ENCODE measurements at regions not wholly inside any gene's neighbourhood (a gene's known extent, or its start where the extent isn't known, plus 50 kb on each side); places are given as distances from the start of the nearest gene placed in this dataset.

DNA sequence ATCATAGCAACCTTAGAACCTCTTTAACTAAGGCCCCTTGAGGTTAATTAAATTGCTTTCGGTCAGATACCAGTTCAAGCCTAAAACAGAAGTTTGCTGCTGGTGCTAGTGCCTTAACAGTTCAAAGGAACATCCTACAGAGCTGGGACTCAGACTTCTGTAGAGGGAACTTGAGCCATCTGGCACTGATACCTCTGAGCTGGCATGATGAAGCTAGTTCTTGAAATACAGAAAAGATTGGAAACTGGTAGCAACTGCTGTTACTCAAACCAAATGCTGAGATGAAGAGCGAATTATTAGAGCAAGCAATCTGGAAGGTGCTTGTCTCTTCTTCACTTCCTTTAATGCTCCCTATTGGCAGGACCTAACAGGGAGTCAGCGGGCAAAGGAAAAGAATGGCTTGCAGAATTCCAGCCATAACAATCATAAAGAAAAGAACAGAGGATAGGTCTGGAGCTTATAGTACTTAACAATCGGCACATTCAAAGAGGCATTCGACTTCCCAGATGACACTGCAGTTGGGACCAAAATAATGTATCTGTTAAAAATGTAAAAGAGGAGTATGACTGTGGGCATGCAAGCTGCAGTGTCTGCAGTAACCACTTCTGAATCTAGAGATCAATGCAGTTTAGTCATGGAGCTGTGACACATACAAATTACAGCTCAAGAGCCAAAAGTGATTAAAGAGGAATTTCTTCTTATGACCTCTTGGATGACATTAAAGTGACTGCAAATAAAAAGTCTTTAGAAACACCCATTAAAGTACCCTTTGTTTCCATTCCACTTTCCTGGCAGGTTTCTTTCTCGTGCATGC, 298.9 kb downstream of the PDGFC start:
- TF ChIP-seq FOXM1 (IDR thresholded peaks at IDR 0.05; ENCODE audit: borderline replicate concordance, low read depth) (no peak), RAD21 (IDR thresholded peaks at IDR 0.05; ENCODE audit: low read depth) (no peak), EP300 (IDR thresholded peaks at IDR 0.05; ENCODE audit: borderline replicate concordance) (no peak), EGR1 (IDR thresholded peaks at IDR 0.05) (no peak), NFIC (IDR thresholded peaks at IDR 0.05) (no peak), TCF12 (IDR thresholded peaks at IDR 0.05; ENCODE audit: low read depth) (no peak), CEBPB (IDR thresholded peaks at IDR 0.05) (no peak), YY1 (IDR thresholded peaks at IDR 0.05; ENCODE audit: low read depth) (no peak), CREB1 (IDR thresholded peaks at IDR 0.05; ENCODE audit: low read depth) (no peak), TAF1 (IDR thresholded peaks at IDR 0.05; ENCODE audit: low read depth) (no peak), TEAD4 (IDR thresholded peaks at IDR 0.05) (no peak), ZBTB7A (IDR thresholded peaks at IDR 0.05; ENCODE audit: low read depth) (no peak)
- TF ChIP-seq, protein P1, sequence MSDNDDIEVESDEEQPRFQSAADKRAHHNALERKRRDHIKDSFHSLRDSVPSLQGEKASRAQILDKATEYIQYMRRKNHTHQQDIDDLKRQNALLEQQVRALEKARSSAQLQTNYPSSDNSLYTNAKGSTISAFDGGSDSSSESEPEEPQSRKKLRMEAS (IDR thresholded peaks at IDR 0.05): no peak
- TF ChIP-seq, protein P2, sequence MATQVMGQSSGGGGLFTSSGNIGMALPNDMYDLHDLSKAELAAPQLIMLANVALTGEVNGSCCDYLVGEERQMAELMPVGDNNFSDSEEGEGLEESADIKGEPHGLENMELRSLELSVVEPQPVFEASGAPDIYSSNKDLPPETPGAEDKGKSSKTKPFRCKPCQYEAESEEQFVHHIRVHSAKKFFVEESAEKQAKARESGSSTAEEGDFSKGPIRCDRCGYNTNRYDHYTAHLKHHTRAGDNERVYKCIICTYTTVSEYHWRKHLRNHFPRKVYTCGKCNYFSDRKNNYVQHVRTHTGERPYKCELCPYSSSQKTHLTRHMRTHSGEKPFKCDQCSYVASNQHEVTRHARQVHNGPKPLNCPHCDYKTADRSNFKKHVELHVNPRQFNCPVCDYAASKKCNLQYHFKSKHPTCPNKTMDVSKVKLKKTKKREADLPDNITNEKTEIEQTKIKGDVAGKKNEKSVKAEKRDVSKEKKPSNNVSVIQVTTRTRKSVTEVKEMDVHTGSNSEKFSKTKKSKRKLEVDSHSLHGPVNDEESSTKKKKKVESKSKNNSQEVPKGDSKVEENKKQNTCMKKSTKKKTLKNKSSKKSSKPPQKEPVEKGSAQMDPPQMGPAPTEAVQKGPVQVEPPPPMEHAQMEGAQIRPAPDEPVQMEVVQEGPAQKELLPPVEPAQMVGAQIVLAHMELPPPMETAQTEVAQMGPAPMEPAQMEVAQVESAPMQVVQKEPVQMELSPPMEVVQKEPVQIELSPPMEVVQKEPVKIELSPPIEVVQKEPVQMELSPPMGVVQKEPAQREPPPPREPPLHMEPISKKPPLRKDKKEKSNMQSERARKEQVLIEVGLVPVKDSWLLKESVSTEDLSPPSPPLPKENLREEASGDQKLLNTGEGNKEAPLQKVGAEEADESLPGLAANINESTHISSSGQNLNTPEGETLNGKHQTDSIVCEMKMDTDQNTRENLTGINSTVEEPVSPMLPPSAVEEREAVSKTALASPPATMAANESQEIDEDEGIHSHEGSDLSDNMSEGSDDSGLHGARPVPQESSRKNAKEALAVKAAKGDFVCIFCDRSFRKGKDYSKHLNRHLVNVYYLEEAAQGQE (IDR thresholded peaks at IDR 0.05; ENCODE audit: low read depth): no peak
- TF ChIP-seq, protein P3, sequence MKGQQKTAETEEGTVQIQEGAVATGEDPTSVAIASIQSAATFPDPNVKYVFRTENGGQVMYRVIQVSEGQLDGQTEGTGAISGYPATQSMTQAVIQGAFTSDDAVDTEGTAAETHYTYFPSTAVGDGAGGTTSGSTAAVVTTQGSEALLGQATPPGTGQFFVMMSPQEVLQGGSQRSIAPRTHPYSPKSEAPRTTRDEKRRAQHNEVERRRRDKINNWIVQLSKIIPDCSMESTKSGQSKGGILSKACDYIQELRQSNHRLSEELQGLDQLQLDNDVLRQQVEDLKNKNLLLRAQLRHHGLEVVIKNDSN (IDR thresholded peaks at IDR 0.05): no peak

DNA sequence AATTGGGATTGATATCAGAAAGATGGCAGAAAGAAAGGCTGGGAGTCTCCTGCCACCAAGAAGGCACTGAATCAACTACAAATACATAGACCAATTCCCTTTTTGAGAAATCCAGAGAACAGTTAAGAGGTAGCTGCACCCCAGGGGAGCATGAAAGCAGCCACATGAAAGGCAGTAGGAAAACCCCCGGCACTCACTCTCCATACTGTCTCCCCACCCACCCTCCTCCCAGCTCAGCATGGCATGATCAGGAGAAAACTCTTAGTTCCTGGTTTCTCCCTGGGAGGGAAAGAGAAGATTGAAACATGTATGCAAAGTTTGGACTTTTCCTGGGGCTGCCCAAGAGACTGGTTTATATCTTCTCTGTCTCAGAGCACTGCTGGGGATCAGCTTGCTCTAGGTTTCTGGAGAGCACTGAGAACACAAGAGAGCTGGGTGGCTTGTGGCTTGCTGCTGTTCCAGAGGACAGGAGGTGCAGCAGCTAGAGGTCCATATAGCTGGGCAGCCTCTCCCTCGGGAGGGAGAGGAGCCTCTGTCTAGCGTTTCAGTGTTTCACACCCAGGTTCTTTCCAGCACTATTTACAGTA, 305.7 kb downstream of the PDGFC start:
- TF ChIP-seq TCF12 (IDR thresholded peaks at IDR 0.05; ENCODE audit: low read depth) (no peak), CREB1 (IDR thresholded peaks at IDR 0.05; ENCODE audit: low read depth) (no peak), EP300 (IDR thresholded peaks at IDR 0.05; ENCODE audit: borderline replicate concordance) (no peak), TAF1 (IDR thresholded peaks at IDR 0.05; ENCODE audit: low read depth) (no peak), TEAD4 (IDR thresholded peaks at IDR 0.05) (no peak), NFIC (IDR thresholded peaks at IDR 0.05) (no peak), FOXM1 (IDR thresholded peaks at IDR 0.05; ENCODE audit: borderline replicate concordance, low read depth) (no peak), ZBTB7A (IDR thresholded peaks at IDR 0.05; ENCODE audit: low read depth) (no peak), RAD21 (IDR thresholded peaks at IDR 0.05; ENCODE audit: low read depth) (no peak), YY1 (IDR thresholded peaks at IDR 0.05; ENCODE audit: low read depth) (no peak)
- TF ChIP-seq, protein P1 (IDR thresholded peaks at IDR 0.05): no peak

DNA sequence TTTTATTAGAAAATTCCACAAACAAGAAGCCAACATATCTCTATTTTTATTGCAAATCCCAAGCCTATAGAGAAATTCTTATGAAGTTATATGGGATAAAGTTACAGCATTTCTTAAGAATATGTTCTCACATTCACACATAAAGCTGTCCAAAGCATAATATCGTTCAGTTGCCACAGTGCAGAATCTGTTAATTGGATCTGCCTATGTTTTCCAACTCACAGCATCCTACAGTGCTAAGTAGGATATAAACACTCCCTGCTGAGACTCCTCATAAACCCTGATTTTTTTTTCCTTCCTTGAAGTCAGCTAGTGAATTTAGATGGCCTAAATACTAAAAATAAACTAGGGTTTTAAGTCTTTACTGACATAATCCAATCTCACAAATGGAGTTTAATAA, 307.9 kb downstream of the PDGFC start:
- no peak for TF ChIP-seq FOXM1 (IDR thresholded peaks at IDR 0.05; ENCODE audit: borderline replicate concordance, low read depth)
- TF ChIP-seq NFIC (IDR thresholded peaks at IDR 0.05): no peak
- TF ChIP-seq ZBTB7A (IDR thresholded peaks at IDR 0.05; ENCODE audit: low read depth): no peak
- no peak for TF ChIP-seq EP300 (IDR thresholded peaks at IDR 0.05; ENCODE audit: borderline replicate concordance)
- TF ChIP-seq, protein P2 (IDR thresholded peaks at IDR 0.05; ENCODE audit: low read depth): no peak
- no peak for TF ChIP-seq TEAD4 (IDR thresholded peaks at IDR 0.05)
- TF ChIP-seq RAD21 (IDR thresholded peaks at IDR 0.05; ENCODE audit: low read depth): no peak
- no peak for TF ChIP-seq CREB1 (IDR thresholded peaks at IDR 0.05; ENCODE audit: low read depth)
- TF ChIP-seq EGR1 (IDR thresholded peaks at IDR 0.05): no peak
- no peak for TF ChIP-seq TAF1 (IDR thresholded peaks at IDR 0.05; ENCODE audit: low read depth)
- no peak for TF ChIP-seq TCF12 (IDR thresholded peaks at IDR 0.05; ENCODE audit: low read depth)
- no peak for TF ChIP-seq YY1 (IDR thresholded peaks at IDR 0.05; ENCODE audit: low read depth)
- TF ChIP-seq, protein P1 (IDR thresholded peaks at IDR 0.05): no peak
- TF ChIP-seq CEBPB (IDR thresholded peaks at IDR 0.05): no peak
- TF ChIP-seq, protein P3 (IDR thresholded peaks at IDR 0.05): no peak

DNA sequence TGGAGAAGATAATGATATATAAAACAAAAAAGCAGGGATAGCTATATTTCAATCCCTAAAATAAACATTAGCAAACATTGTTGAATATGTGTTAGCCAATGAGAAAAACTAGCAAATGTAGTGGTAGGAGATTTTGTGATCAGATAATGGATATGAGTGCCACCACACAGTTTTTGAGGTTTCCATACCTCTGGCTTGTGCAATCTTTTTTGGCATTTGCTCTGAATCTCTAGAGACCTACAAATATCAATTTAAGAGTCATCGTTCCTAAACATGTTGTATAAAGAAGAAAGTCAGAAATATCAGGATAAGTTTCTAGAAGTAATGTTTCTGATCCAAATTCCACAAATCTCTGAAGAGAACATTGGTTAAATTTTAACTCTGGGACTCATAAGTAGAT, 308.7 kb downstream of the PDGFC start:
- no peak for TF ChIP-seq EGR1 (IDR thresholded peaks at IDR 0.05)
- no peak for TF ChIP-seq ZBTB7A (IDR thresholded peaks at IDR 0.05; ENCODE audit: low read depth)
- TF ChIP-seq, protein P2 (IDR thresholded peaks at IDR 0.05; ENCODE audit: low read depth): no peak
- TF ChIP-seq TCF12 (IDR thresholded peaks at IDR 0.05; ENCODE audit: low read depth): no peak
- no peak for TF ChIP-seq RAD21 (IDR thresholded peaks at IDR 0.05; ENCODE audit: low read depth)
- TF ChIP-seq, protein P3 (IDR thresholded peaks at IDR 0.05): no peak
- TF ChIP-seq CEBPB (IDR thresholded peaks at IDR 0.05): no peak
- no peak for TF ChIP-seq YY1 (IDR thresholded peaks at IDR 0.05; ENCODE audit: low read depth)
- TF ChIP-seq, protein P1 (IDR thresholded peaks at IDR 0.05): no peak
- TF ChIP-seq TEAD4 (IDR thresholded peaks at IDR 0.05): no peak
- no peak for TF ChIP-seq FOXM1 (IDR thresholded peaks at IDR 0.05; ENCODE audit: borderline replicate concordance, low read depth)
- no peak for TF ChIP-seq NFIC (IDR thresholded peaks at IDR 0.05)
- TF ChIP-seq TAF1 (IDR thresholded peaks at IDR 0.05; ENCODE audit: low read depth): no peak
- no peak for TF ChIP-seq CREB1 (IDR thresholded peaks at IDR 0.05; ENCODE audit: low read depth)

Measured in Ishikawa (cell line).